ENCODE measurements at regions not wholly inside any gene's neighbourhood (a gene's known extent, or its start where the extent isn't known, plus 50 kb on each side); places are given as distances from the start of the nearest gene placed in this dataset.

GRCh38 chr6:102340311-102340710 is 946.8 kb downstream of the GRIK2 start:
- DNase-seq (ENCODE audit: low read depth, low spot score) = no peak
- no peak overlapping the region for H3K27ac ChIP-seq

- H3K27ac ChIP-seq = no peak overlapping the region
- DNase-seq (ENCODE audit: low read depth, low spot score) = no peak
These were observed 940.2 kb downstream of the GRIK2 start for GRCh38 chr6:102333736-102334135.

GRCh38 chr6:102327697-102328225 is 934.3 kb downstream of the GRIK2 start:
- H3K27ac ChIP-seq = no peak overlapping the region
- no peak for DNase-seq (ENCODE audit: low read depth, low spot score)

- H3K27ac ChIP-seq = no peak overlapping the region
- no peak for DNase-seq (ENCODE audit: low read depth, low spot score)
These were observed 920.2 kb downstream of the GRIK2 start for GRCh38 chr6:102313699-102314098.

- DNase-seq (ENCODE audit: low read depth, low spot score) = no peak
- H3K27ac ChIP-seq = no peak overlapping the region
These were observed 916.2 kb downstream of the GRIK2 start for GRCh38 chr6:102309700-102310099.

GRCh38 chr6:102300350-102300749 is 906.8 kb downstream of the GRIK2 start:
- no peak for DNase-seq (ENCODE audit: low read depth, low spot score)

GRCh38 chr6:102298051-102298450 is 904.5 kb downstream of the GRIK2 start:
- DNase-seq (ENCODE audit: low read depth, low spot score) = no peak
- H3K27ac ChIP-seq = no peak overlapping the region

More at GRCh38 chr6:102300350-102300749, 906.8 kb downstream of the GRIK2 start:
- no peak overlapping the region for H3K27ac ChIP-seq

All from epithelial cell of prostate (primary cell).